ENCODE measurements at regions not wholly inside any gene's neighbourhood (a gene's known extent, or its start where the extent isn't known, plus 50 kb on each side); places are given as distances from the start of the nearest gene placed in this dataset.

DNA sequence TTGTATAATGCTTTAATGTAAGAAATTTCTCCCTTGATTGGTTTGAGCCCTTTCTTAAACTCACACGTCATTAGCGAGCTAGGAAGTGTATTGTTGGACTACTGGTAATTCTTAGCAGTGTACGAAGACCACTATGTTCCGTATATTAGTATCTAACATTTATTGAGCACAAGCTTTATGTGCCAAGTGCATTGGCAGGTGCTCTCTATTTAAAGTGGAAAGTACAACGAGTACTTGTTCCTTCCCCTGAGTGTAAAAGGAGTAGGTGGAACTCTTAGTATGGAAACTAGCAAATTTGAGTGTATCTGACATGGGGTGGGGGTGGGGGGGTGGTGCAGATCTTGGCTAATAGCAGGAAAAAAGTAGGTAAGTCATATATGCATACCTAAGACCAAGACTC, 594.7 kb downstream of the FGF9 start:
- TF ChIP-seq, protein P1, sequence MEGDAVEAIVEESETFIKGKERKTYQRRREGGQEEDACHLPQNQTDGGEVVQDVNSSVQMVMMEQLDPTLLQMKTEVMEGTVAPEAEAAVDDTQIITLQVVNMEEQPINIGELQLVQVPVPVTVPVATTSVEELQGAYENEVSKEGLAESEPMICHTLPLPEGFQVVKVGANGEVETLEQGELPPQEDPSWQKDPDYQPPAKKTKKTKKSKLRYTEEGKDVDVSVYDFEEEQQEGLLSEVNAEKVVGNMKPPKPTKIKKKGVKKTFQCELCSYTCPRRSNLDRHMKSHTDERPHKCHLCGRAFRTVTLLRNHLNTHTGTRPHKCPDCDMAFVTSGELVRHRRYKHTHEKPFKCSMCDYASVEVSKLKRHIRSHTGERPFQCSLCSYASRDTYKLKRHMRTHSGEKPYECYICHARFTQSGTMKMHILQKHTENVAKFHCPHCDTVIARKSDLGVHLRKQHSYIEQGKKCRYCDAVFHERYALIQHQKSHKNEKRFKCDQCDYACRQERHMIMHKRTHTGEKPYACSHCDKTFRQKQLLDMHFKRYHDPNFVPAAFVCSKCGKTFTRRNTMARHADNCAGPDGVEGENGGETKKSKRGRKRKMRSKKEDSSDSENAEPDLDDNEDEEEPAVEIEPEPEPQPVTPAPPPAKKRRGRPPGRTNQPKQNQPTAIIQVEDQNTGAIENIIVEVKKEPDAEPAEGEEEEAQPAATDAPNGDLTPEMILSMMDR (IDR thresholded peaks at IDR 0.05): no peak
- TF ChIP-seq POLR2A (IDR thresholded peaks at IDR 0.05): no peak
